ENCODE measurements at regions not wholly inside any gene's neighbourhood (a gene's known extent, or its start where the extent isn't known, plus 50 kb on each side); places are given as distances from the start of the nearest gene placed in this dataset.
"Not testable (repeated sequence)": the region's sequence is repeated elsewhere in the genome, so short reads cannot be mapped to it uniquely, and the experiment has no call there.

DNA sequence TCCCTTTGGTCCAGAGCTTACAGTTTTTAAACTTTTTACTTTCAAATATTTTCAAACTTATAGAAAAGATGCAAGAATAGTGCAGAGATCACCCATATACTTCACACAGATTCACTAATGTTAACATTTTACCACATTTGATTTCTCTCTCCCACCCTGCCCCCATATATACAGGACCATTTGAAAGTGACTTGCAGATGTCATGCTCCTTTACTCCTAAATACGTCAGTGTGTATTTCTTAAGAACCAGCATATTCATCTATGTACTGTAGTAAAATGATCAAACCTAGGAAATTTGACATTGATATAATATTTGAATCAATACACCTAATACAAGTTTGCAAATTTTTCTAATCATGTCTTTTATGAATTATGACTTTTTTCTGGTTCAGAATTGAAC lies 100.4 kb upstream of the CHD1 start:
- Mint-ChIP-seq H3K9me3 (no peaks in the 10 kb centered on the region), H3K27ac (no peak overlapping the region), H3K27me3 (no peaks in the 10 kb centered on the region), H3K36me3 (no peaks in the 10 kb centered on the region), H3K4me3 (no peak overlapping the region), H3K4me1 (ENCODE audit: unreplicated experiment) (peaks cover 19% of the 10 kb centered on the region)
- TF ChIP-seq, protein P1, sequence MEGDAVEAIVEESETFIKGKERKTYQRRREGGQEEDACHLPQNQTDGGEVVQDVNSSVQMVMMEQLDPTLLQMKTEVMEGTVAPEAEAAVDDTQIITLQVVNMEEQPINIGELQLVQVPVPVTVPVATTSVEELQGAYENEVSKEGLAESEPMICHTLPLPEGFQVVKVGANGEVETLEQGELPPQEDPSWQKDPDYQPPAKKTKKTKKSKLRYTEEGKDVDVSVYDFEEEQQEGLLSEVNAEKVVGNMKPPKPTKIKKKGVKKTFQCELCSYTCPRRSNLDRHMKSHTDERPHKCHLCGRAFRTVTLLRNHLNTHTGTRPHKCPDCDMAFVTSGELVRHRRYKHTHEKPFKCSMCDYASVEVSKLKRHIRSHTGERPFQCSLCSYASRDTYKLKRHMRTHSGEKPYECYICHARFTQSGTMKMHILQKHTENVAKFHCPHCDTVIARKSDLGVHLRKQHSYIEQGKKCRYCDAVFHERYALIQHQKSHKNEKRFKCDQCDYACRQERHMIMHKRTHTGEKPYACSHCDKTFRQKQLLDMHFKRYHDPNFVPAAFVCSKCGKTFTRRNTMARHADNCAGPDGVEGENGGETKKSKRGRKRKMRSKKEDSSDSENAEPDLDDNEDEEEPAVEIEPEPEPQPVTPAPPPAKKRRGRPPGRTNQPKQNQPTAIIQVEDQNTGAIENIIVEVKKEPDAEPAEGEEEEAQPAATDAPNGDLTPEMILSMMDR (conservative IDR thresholded peaks at IDR 0.05) = no peak
- no peak for DNase-seq (ENCODE audit: extremely low spot score, unreplicated experiment)

DNA sequence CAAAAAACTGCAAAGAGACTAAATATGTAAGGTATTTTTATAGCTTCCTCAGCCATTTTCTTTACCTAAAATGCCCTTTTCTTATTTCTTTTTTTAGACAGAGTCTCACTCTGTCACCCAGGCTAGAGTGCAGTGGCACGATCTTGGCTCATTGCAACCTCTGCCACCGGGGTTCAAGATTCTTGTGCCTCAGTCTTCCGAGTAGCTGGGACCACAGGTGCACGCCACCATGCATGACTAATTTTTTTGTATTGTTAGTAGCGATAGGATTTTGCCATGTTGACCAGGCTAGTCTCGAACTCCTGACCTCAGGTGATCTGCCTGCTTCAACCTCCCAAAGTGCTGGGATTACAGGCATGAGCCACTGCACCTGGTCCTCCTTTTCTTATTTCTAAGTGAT lies 99.4 kb upstream of the CHD1 start:
- DNase-seq (ENCODE audit: extremely low spot score, unreplicated experiment); H3K27me3 Mint-ChIP-seq; H3K4me3 Mint-ChIP-seq; H3K36me3 Mint-ChIP-seq; H3K9me3 Mint-ChIP-seq; H3K27ac Mint-ChIP-seq: not testable (repeated sequence)
- H3K4me1 Mint-ChIP-seq (ENCODE audit: unreplicated experiment) = peaks cover 13% of the 10 kb centered on the region

DNA sequence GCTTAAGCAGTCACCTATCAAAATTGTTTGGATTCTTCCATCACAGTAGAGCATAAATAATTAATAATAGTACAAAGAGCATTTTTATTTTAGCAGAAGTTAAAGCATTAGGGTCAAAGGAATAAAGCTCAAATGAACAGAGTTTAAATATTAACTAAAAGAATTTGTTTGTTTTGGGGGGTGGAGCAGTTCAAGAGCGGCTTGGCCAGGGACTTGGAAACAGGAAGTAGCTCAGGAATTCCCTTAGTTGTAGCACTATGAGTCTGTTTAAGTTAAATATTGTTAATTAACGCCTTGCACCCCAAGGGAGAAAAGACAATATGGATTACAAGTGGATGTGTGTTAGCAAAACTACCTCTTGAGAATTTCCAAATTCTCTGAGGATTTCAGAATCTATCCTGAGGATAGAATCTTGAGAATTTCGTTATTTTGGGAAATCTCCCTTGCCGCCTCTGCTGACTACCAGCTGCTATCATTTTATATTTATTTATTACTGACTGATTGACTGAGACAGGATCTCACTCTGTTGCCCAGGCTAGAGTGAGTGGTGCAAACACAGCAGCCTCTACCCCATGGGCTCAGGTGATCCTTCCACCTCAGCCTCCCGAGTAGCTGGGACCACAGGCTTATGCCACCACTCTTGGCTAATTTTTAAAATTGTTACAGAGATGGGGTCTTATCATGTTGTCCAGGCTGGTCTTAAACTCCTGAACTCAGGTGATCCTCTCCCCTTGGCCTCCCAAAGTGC lies 96.7 kb upstream of the CHD1 start:
- H3K27ac Mint-ChIP-seq = no peak overlapping the region
- no peaks in the 10 kb centered on the region for H3K27me3 Mint-ChIP-seq
- DNase-seq (ENCODE audit: extremely low spot score, unreplicated experiment) = no peak
- H3K36me3 Mint-ChIP-seq = no peaks in the 10 kb centered on the region
- H3K4me3 Mint-ChIP-seq = no peak overlapping the region
- TF ChIP-seq, protein P1 (conservative IDR thresholded peaks at IDR 0.05) = no peak
- H3K9me3 Mint-ChIP-seq = no peaks in the 10 kb centered on the region
- H3K4me1 Mint-ChIP-seq (ENCODE audit: unreplicated experiment) = peaks cover 6% of the 10 kb centered on the region

DNA sequence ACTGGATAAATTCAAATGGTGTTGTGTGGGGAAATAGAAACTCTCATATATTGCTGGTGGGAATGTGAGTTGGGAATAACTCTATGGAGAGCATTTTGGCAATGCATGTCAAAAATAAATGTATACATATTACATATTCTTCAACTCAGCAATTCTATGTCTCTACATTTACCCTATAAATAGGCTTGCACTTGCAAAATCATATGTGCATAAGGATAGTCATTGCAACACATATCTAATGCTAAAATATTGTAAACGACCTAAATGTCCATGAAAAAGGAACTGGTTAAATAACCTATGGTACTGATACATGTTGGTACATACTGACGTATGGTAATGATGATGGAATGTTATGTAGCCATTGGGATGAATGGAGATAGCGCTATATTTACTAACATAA lies 94.5 kb upstream of the CHD1 start:
- Mint-ChIP-seq H3K4me3 (no peak overlapping the region), H3K9me3 (no peaks in the 10 kb centered on the region), H3K27ac (no peak overlapping the region), H3K27me3 (no peaks in the 10 kb centered on the region), H3K4me1 (ENCODE audit: unreplicated experiment) (peaks cover 11% of the 10 kb centered on the region), H3K36me3 (no peaks in the 10 kb centered on the region)
- TF ChIP-seq, protein P1 (conservative IDR thresholded peaks at IDR 0.05) = no peak
- no peak for DNase-seq (ENCODE audit: extremely low spot score, unreplicated experiment)

DNA sequence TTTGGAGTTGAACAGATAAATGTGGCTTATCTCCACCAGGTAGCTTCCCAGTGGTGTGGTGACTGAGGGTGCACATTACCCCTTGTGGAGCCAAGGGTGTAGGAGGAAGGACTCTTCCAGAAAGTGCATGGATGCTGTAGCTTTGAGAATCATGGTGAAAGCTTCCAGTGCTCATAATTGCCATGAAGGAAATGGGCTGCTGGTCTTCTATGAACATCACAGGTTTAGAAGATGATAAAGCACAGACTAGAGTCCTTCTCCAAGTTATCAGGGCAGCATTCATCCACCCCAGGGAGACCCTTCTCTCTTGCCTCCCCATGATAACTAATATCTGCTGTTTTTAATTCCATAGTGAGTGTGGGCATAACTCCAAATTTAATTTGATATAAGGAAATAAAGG lies 93.4 kb upstream of the CHD1 start:
- TF ChIP-seq, protein P1 (conservative IDR thresholded peaks at IDR 0.05) = no peak
- H3K4me3 Mint-ChIP-seq = no peak overlapping the region
- no peak overlapping the region for H3K27ac Mint-ChIP-seq
- H3K4me1 Mint-ChIP-seq (ENCODE audit: unreplicated experiment) = peaks cover 9% of the 10 kb centered on the region
- no peaks in the 10 kb centered on the region for H3K9me3 Mint-ChIP-seq
- no peak for DNase-seq (ENCODE audit: extremely low spot score, unreplicated experiment)
- H3K27me3 Mint-ChIP-seq = no peaks in the 10 kb centered on the region
- H3K36me3 Mint-ChIP-seq = no peaks in the 10 kb centered on the region

DNA sequence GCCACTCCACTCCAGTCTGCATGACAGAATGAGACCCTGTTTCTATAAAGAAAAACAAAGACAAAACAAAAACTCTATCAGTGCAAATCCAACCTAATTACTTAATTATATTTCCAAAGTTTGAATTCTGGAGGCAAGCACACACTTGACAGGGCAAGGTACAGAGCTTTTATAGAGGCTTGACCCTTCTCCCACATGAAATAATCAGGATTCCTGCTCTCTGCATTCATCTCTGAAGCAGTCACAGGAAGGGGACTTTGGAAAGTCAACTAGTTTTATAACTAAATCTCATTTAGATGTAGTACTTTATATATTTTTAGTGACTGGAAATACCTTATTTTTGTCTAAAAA lies 91.9 kb upstream of the CHD1 start:
- no peak for DNase-seq (ENCODE audit: extremely low spot score, unreplicated experiment)
- H3K4me1 Mint-ChIP-seq (ENCODE audit: unreplicated experiment) = peaks cover 9% of the 10 kb centered on the region
- no peaks in the 10 kb centered on the region for H3K36me3 Mint-ChIP-seq
- H3K4me3 Mint-ChIP-seq = no peak overlapping the region
- TF ChIP-seq, protein P1 (conservative IDR thresholded peaks at IDR 0.05) = no peak
- H3K27me3 Mint-ChIP-seq = no peaks in the 10 kb centered on the region
- peaks cover 7% of the 10 kb centered on the region for H3K9me3 Mint-ChIP-seq
- peak overlapping the region; percentile 47 for H3K27ac Mint-ChIP-seq
